Ovary (tissue), 3 donors: ENCODE measurements at regions not wholly inside any gene's neighbourhood (a gene's known extent, or its start where the extent isn't known, plus 50 kb on each side); places are given as distances from the start of the nearest gene placed in this dataset.

Source experiments
- POLR2A ChIP-seq: fragments of 450-650 bp; IDR thresholded peaks from one replicate; pipeline ENCODE4 v1.6.1; 2017; ENCODE audit warnings: antibody characterized with exemption, mild to moderate bottlenecking, moderate library complexity
- TF ChIP-seq, protein P1 (sequence below), 3 donors: fragments of 450-650 bp in 2 of 3; fragments of 200-600 bp in 1 of 3; IDR thresholded peaks; one replicate each; pipeline versions ENCODE4 v1.5.1 to v1.8.0; 2016 to 2022; ENCODE audit warnings: antibody characterized with exemption in 3 of 3, mild to moderate bottlenecking in 1 of 3
- donor health status: DM: no; HTN: no; CAD: no.

DNA sequence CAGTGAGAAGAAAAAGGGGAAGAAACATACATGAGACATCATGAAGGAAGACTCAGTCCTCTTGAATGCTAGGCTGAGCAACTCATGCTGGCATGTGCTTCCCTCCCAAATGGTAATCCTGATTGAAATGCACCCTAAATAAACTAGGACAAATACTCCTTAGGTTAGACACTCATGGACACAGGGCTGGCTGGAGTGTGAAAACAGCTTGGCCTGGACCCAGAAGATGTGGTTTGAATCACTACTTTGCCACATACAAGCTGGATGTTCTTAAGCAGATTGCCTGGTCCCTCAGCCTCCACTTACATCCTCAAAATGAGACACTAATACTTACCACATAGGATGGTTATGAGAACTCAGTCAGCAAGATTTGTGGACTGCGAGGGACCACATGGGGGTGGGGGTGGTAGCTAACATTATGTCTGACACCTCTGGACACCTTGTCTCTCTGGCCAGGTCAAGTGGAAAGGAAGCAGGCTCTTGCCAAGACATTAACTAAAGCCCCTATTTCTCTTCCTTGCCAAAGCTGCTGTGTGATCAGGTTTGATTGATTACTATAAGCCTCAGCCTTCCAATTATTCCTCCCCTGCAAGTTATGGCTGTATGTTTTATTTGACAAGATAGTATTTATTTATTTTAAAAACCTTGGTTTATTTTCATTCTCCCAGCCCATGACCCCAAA lies 138.9 kb upstream of the SLC7A14 start:
- TF ChIP-seq, protein P1, sequence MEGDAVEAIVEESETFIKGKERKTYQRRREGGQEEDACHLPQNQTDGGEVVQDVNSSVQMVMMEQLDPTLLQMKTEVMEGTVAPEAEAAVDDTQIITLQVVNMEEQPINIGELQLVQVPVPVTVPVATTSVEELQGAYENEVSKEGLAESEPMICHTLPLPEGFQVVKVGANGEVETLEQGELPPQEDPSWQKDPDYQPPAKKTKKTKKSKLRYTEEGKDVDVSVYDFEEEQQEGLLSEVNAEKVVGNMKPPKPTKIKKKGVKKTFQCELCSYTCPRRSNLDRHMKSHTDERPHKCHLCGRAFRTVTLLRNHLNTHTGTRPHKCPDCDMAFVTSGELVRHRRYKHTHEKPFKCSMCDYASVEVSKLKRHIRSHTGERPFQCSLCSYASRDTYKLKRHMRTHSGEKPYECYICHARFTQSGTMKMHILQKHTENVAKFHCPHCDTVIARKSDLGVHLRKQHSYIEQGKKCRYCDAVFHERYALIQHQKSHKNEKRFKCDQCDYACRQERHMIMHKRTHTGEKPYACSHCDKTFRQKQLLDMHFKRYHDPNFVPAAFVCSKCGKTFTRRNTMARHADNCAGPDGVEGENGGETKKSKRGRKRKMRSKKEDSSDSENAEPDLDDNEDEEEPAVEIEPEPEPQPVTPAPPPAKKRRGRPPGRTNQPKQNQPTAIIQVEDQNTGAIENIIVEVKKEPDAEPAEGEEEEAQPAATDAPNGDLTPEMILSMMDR (IDR thresholded peaks at IDR 0.05), result no peak
- TF ChIP-seq POLR2A, result no peak
